ENCODE measurements at regions not wholly inside any gene's neighbourhood (a gene's known extent, or its start where the extent isn't known, plus 50 kb on each side); places are given as distances from the start of the nearest gene placed in this dataset.

- TF ChIP-seq POLR2AphosphoS5 (IDR thresholded peaks at IDR 0.05; ENCODE audit: low read depth, low read length) = no peak
- TF ChIP-seq YY1 (IDR thresholded peaks at IDR 0.05; ENCODE audit: low read depth, low read length) = peak; percentile 92
- no peak for TF ChIP-seq SIRT6 (IDR thresholded peaks at IDR 0.05; ENCODE audit: low read length)
- no peak for TF ChIP-seq RFX5 (IDR thresholded peaks at IDR 0.05; ENCODE audit: borderline replicate concordance, low read depth, low read length)
- no peak for TF ChIP-seq TAF1 (IDR thresholded peaks at IDR 0.05; ENCODE audit: low read depth, low read length)
- TF ChIP-seq BCL11A (IDR thresholded peaks at IDR 0.05; ENCODE audit: low read depth in 2 of 2, low read length in 2 of 2) = no peak
These were observed 116.6 kb upstream of the UQCRFS1 start (continued) for GRCh38 chr19:29329460-29330134.
